Subcutaneous adipose tissue (tissue), 1 donor: ENCODE measurements at regions not wholly inside any gene's neighbourhood (a gene's known extent, or its start where the extent isn't known, plus 50 kb on each side); places are given as distances from the start of the nearest gene placed in this dataset.

Experiments
- TF ChIP-seq, protein P1 (sequence below): fragments of 450-650 bp; IDR thresholded peaks from one replicate; pipeline ENCODE4 v1.5.1; 2016; ENCODE audit warnings: low read depth, mild to moderate bottlenecking, control low read depth, antibody characterized with exemption, moderate library complexity

- TF ChIP-seq, protein P1, sequence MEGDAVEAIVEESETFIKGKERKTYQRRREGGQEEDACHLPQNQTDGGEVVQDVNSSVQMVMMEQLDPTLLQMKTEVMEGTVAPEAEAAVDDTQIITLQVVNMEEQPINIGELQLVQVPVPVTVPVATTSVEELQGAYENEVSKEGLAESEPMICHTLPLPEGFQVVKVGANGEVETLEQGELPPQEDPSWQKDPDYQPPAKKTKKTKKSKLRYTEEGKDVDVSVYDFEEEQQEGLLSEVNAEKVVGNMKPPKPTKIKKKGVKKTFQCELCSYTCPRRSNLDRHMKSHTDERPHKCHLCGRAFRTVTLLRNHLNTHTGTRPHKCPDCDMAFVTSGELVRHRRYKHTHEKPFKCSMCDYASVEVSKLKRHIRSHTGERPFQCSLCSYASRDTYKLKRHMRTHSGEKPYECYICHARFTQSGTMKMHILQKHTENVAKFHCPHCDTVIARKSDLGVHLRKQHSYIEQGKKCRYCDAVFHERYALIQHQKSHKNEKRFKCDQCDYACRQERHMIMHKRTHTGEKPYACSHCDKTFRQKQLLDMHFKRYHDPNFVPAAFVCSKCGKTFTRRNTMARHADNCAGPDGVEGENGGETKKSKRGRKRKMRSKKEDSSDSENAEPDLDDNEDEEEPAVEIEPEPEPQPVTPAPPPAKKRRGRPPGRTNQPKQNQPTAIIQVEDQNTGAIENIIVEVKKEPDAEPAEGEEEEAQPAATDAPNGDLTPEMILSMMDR = no peak
Measured at GRCh38 chr20:55855052-55855451, 150.3 kb downstream of the CBLN4 start.

DNA sequence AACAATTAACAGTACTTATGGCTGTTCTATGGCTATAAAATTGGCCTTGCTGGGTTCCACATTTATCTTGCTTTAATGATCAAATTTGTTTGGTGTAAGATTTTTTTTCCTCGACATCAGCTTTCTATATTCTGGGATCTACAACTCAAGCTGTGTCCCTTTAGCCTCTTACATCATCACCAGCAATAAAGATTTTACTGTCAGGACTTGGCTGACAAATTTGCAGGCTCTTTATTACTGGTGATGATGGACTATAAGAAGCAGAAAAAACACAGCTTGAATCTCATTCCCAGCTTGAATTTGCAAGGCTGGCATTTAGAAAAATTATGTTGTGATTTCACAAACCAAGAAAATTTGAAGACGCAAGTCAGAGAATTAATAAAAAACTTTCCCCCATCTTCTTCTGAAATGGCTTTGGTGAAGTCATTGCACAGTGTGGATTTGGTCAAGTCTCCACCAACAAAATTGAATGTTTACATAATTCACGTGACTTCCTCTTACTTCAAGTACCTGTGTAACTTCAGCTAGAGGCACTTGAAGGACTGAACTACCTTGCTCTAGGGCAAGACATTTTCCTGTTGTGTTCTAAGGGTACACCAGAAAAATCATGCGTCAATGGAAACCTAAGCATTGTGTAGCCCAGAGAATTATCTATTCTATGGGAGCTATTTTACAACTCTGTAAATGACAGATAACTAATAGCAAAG is 175.0 kb downstream of the CBLN4 start:
- TF ChIP-seq, protein P1 = no peak

DNA sequence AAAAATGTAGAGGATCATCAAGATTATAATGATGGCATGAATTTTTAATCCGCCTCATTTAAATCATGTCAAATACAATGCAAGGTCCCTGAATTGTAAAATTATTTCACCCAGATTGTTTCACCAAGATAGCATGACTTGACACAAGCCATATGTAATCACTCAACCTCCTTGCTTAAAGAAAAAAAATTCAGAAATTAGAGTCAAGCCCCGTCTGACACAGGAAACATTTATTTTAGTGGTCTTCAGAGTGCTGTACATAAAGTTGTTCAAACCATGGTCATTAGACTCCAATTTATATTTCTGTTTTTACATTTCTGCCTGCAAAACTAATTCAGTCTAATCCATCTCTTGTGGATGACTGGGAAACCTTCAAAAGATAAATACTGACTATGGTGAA is 200.2 kb downstream of the CBLN4 start:
- TF ChIP-seq, protein P1 = no peak

DNA sequence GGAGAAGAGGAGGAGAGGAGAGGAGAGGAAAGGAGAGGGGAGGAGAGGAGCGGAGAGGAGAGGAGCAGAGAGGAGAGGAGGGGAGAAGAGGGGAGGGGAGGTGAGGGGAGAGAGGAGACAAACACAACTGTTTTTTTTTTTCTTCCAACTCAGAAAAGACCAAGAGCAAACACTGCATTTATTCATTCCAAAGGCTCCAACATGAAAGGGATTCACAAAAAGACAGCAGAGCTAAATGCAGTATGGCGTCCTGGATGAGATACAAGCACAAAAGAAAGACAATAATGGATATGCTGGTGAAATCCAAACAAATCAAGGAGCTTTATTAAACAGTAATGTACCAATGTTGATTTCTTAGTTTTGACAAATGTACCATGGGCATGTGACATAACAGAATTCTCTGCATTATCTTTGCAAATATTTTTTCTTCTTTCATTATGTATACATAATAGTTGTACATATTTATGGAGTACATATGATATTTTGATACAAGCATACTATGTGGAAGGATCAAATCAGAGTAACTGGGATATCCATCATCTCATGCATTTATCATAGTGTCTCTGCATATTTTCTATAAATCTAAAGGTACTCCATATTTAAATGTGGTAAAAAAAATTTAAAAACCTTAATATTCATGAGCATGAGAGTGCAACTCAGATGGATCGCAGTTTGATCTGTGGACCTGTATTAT is 204.6 kb downstream of the CBLN4 start:
- TF ChIP-seq, protein P1 = no peak

GRCh38 chr20:55793986-55794385 is 211.3 kb downstream of the CBLN4 start:
- TF ChIP-seq, protein P1 = no peak

GRCh38 chr20:55792049-55792448 is 213.3 kb downstream of the CBLN4 start:
- TF ChIP-seq, protein P1 = no peak

DNA sequence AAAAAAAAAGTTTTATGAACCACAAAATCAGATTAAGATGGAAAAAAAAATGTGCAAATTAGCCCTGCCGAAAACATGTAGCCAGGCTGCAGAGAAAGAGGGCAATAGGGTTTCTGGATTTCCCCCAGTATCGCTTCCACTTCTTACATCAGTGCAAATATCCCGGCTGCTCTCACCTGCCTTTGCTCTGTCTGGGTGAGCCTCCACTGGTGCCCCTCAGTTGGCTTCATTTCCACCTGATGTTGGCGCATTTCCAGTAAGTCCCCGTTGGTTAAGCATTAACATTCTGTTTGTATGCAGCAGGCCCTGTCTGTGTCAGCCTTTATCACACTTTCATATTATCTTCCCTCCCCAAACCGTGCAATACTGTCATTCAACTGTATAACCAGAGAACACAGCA is 215.1 kb downstream of the CBLN4 start:
- TF ChIP-seq, protein P1 = no peak
